HG02981 (cell line): ENCODE measurements at regions not wholly inside any gene's neighbourhood (a gene's known extent, or its start where the extent isn't known, plus 50 kb on each side); places are given as distances from the start of the nearest gene placed in this dataset.
"Not testable (repeated sequence)": the region's sequence is repeated elsewhere in the genome, so short reads cannot be mapped to it uniquely, and the experiment has no call there.

Source experiments
- ATAC-seq: cut with Tn5 transposase; IDR thresholded peaks from one replicate; pipeline ENCODE4 v1.9.1; 2021; ENCODE audit warnings: mild to moderate bottlenecking, moderate library complexity; ENCODE audit not compliant: unreplicated experiment

DNA sequence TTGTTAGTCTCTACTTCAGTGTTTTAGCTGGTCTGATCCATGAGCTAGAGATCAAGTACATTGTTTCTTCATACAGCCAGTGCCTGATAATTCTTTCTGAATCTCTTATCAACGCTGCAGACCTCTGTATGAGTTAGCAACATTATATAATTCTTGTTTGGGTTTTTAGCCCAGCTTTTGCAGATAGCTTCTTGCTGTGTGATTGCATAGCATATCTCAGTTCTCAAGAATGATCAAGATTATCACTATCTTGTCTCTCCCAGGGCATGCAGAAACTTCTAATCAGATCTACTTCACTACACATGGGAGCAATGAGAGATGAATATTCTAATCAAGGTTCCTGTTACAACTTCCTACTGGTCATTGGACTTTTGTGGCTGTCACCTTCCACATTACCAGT is 158.3 kb downstream of the FAM174A start:
- ATAC-seq, result no peak

DNA sequence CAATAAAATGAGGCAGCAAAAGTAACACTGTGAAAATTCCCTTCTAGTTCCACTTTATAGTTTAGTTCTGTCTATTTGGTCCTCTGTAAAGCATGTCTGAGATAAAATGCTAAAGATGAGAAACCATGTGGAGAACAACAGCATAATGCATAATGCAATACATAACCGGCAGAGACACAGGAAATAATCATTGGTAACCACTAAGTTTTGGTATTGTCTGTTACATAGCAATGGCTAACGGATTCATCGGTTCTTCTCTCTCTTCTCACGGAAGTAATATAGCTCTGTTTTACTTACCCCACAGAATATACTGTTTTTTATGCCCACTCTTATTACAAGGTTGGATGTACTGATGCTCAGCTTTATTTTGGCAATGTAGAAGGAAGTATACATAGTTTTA is 158.9 kb downstream of the FAM174A start:
- ATAC-seq, result peak; percentile 49

DNA sequence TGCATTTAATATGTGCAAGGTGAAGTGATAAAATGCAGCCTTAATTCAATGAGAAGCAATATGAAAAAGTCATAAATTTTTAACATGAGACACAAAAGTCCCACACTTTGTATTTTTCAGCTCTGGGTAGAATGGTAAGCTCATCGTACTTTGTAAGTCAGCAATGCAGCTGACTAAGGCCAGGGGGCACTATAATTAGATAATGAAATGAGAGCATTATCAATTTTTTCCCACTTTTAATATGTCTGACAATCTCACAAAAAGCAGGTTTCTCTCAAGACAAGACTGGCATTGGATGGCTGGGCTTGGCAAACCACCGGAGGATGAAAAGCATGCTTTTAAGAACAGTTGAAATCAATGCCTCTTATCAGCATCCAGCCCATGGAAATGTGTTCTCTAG is 162.8 kb downstream of the FAM174A start:
- no peak for ATAC-seq

GRCh38 chr5:100706776-100707175 is 171.6 kb downstream of the FAM174A start:
- ATAC-seq, result peak; percentile 63

DNA sequence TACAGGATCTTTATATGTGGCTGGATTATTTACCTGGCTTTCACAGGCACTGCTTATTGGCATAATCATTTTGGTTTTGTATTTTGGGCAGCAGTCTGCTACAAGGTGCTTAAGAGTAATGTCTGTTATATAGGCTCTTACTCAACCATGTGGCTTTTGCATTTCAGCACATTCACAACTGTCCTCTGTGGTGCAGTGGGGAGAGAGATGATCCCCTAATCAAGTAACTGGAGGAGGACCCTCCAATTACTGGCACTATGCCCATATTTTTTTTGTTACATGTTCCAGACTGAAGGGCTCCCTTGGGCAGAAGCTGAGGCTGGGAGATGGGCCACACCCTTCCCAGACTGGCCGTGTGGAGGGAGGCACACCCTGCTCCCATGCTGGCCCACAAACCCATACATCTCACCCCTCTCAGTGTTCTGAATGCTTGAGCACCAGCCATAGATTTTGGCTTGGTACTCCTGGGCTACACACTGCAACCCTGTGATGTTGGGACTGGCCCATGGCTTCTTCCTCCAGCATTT is 173.5 kb downstream of the FAM174A start:
- ATAC-seq, result no peak

- ATAC-seq, result no peak
Measured at GRCh38 chr5:100709771-100710170, 174.6 kb downstream of the FAM174A start.

DNA sequence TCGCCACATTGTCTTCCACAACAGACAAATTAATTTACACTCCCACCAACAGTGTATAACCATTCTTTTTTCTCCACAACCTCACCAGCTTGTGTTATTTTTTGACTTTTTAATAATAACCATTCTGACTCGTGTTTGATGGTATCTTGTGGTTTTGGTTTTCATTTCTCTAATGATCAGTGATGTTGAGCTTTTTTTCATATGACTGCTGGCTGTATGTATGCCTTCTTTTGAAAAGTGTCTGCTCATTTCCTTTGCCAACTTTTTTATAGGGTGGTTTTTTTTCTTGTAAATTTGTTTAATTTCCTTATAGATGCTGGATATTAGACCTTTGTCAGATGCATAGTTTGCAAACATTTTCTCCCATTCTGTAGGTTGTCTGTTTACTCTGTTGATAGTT is 179.6 kb downstream of the FAM174A start:
- ATAC-seq, result not testable (repeated sequence)

DNA sequence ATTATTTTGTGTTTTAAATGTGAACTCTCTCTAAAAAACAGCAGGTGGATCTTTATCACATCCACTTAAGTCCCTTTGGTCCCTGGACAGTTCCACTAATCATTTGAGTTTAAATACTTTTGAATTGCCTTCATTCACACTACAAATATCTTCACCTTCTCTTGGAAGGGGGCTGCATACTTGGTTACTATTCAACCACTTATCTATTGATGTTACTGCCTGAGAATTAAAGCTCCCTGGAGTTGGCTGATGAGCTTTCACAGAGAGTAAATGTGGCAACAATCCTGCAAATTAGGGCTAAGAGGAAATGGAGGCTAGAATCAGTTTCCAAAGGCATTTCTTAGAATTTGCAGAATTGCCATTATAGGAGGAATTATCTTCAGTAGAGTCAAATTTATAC is 180.4 kb downstream of the ST8SIA4 start:
- ATAC-seq, result no peak

DNA sequence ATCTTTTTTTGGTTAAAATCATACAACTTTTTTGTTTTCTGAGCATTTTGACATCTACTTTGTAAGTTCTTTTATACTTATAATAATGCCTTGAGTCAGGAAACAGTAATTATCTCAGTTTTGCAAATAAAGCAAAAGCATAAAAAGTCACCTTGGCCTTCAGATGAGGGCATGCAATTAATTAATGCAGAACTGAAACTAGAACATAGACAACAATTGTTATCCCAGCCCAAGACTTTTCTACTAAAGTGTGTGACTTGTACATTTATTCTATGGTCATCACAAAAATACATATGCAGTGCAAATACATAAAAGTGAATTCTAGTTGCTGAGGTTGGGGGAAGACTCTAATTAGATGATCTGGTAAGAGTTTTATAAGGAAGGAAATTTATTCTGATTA is 179.9 kb downstream of the ST8SIA4 start:
- ATAC-seq, result no peak

DNA sequence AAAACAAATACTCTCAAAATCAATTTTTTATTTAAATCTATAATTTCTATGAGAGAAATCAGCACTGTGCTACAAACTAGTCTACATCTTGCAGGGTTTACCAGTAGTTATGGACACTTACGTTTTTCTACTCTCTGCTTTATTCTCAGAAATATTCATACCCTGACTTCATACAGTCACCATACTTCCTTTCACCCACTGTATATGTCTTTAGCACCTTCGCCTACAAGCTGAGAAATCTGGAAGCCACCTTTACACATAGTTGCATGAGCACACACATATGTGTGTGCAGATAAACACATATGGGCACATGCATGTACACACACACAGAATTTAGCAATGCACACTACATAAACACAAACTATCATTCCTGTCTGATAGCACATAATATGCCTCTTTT is 177.0 kb downstream of the ST8SIA4 start:
- ATAC-seq, result no peak

DNA sequence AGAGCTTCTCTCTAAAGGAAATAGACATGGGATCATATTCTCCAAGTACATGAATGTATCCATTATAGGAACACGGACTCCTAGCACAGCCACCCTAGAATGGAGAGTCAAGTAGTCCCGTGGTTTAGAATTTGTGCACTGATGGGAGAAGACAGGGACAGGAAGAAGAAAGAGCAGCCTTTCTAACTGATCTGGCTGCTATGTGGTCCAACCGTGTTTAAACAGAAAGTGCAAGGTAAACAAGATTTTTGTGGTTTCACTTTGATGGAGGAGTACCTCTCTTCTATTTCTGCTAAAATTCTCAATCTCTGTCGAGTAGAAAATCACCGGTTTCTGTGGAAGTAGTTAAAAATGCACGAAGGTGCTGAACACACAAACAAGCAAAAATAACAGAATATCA is 171.3 kb downstream of the ST8SIA4 start:
- peak; percentile 97 for ATAC-seq

DNA sequence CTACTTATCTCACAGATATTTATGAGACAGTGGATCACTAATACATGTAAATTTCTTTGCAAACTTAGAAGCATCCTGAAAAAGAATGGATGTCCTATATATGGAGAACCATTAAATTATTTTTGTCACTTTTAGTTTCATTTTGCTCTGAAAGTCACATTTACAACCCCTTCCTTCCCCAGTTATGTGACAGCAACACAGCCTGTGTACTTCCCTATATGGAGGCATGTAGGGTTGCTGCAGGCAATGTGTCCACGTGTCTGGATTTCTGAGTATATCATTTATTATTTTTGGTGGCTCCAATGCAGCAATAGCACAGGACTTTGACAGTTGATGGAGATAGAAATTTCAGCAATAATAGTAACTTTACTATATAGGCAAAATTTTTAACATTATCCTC is 156.4 kb downstream of the ST8SIA4 start:
- ATAC-seq, result peak; percentile 93

DNA sequence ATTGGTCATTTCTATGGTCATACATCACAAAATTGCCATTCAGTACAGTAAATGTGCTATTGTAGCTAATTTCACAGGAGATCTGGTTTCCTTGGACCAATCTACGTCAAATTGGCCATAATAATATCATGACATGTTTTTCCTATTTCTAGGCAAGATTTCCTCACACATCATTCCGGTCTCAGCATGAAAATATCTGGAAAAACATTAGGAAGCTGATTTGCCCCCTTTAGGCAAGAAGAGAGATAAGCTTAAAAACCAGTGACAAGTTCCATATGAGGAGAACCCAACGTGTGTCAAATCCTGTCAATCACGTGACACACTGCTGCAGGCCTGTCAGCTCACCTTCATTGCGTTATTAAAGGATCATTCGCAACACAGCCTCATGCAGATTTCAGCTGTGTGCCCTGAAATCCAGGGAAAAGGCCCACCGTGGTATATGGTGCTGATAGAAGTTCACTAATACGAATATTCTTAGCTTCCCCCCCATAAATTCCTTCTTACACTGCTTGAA is 153.3 kb downstream of the ST8SIA4 start:
- ATAC-seq, result no peak

GRCh38 chr5:100755435-100755834 is 147.6 kb downstream of the ST8SIA4 start:
- no peak for ATAC-seq
